GM18505 (cell line): ENCODE measurements at regions not wholly inside any gene's neighbourhood (a gene's known extent, or its start where the extent isn't known, plus 50 kb on each side); places are given as distances from the start of the nearest gene placed in this dataset.
A peak's percentile ranks its signal among the peaks of the same experiment; 100 is the strongest.
"Not testable (repeated sequence)": the region's sequence is repeated elsewhere in the genome, so short reads cannot be mapped to it uniquely, and the experiment has no call there.

Experiments
- ATAC-seq: cut with Tn5 transposase; IDR thresholded peaks from one replicate; pipeline ENCODE4 v1.9.1; 2021; ENCODE audit not compliant: unreplicated experiment
- POLR2A ChIP-seq: IDR thresholded peaks from 4 replicates; pipeline ENCODE4 v1.6.1; 2011; ENCODE audit warnings: borderline replicate concordance; ENCODE audit not compliant: insufficient read depth, insufficient read length; ENCODE audit errors: extremely low read depth

GRCh38 chr2:122322815-122323214, 567.4 kb downstream of the TSN start:
- TF ChIP-seq POLR2A = no peak
- ATAC-seq = no peak

DNA sequence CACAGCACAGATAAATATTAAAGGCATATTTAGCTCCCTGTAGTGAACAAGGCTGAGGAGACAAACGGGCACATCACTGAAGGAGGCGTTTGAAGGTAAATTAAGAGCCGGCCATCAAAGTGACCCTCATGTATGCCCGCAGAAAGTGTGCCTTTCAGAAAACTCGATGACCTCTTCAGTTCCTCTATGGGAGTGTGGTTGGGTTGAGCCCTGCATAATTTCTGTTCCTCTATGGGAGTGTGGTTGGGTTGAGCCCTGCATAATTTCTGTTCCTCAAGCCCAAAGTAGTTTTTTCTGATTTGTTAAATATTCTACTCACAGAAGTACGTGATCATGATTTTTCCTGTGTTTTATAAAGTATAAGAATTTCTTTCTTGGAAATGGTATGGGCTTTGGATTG, 568.5 kb downstream of the TSN start:
- ATAC-seq = no peak
- no peak for TF ChIP-seq POLR2A

GRCh38 chr2:122326471-122326870, 571.0 kb downstream of the TSN start:
- ATAC-seq = no peak
- TF ChIP-seq POLR2A = no peak

DNA sequence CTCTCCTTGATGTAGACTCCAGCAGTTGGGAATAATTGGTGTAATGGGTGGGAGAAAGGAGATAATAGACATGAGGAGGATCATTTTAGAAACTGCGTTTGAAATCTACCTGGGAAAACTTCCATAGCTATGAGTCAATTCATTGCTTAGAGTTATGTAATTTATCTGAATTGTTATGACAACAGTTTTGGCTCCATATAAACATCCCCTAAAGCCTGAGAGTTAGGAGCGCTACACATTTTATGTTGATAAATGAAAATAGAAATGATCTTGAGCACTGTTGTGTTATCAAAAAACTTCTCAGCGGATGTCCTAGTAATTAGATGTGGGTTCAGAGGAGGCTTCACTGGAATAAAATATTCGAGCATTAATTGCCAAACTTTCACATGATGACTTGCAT, 573.4 kb downstream of the TSN start:
- TF ChIP-seq POLR2A = no peak
- ATAC-seq = no peak

- no peak for TF ChIP-seq POLR2A
- no peak for ATAC-seq
Measured at GRCh38 chr2:122329278-122329677, 573.8 kb downstream of the TSN start.

GRCh38 chr2:122333932-122334331, 578.5 kb downstream of the TSN start:
- TF ChIP-seq POLR2A = no peak
- ATAC-seq = no peak

- ATAC-seq = no peak
- TF ChIP-seq POLR2A = no peak
Measured at GRCh38 chr2:122338000-122338399, 582.5 kb downstream of the TSN start.

- no peak for TF ChIP-seq POLR2A
- ATAC-seq = peak; percentile 98
Measured at GRCh38 chr2:122340246-122340645, 584.8 kb downstream of the TSN start.

DNA sequence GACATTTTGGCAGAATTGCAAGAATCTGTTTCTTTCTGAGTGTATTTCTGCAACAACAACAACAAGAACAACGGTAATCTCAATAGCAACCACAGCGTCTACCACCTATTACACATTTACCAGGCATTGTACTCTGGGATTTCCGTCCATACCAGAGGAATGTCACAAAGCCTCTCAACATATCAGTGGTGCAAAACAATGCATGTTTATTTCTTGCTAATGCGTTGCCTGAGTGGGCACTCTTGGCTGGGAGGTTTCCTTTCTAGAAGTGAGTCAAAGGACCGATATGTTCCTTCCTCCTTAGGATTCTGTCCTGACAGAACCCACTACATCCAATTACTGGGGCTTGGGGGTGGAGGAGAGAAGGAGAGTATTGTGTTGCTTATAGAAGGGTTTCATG, 585.6 kb downstream of the TSN start:
- no peak for ATAC-seq
- TF ChIP-seq POLR2A = no peak

- ATAC-seq = not testable (repeated sequence)
Measured at GRCh38 chr2:122352151-122352550, 596.7 kb downstream of the TSN start.

GRCh38 chr2:122357998-122358397, 602.5 kb downstream of the TSN start:
- no peak for TF ChIP-seq POLR2A
- no peak for ATAC-seq

- no peak for TF ChIP-seq POLR2A
- no peak for ATAC-seq
Measured at GRCh38 chr2:122358729-122359128, 603.3 kb downstream of the TSN start.

- no peak for TF ChIP-seq POLR2A
Measured at GRCh38 chr2:122363885-122364284, 608.4 kb downstream of the TSN start.

GRCh38 chr2:122366427-122366826, 611.0 kb downstream of the TSN start:
- no peak for ATAC-seq
- TF ChIP-seq POLR2A = no peak

More at GRCh38 chr2:122363885-122364284, 608.4 kb downstream of the TSN start:
- ATAC-seq = no peak

GRCh38 chr2:122366969-122367645, 611.7 kb downstream of the TSN start:
- ATAC-seq = no peak
- no peak for TF ChIP-seq POLR2A

DNA sequence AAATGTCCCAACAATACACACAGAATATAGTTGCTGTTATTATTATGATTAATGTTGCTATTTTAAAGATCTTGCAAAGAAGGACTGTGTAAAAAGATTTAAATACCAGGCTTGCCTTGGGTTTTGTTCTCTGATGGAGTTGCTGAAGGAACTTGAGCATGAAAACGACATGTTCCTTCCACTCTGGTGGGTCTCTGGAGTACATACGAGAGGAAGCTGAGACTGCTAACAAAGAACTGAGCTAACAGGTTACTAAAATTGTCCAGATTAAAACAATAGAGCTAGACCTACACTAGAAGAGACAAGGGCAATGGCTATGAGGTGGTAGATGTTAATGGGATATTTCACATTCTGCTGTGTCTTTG, 612.2 kb downstream of the TSN start:
- no peak for ATAC-seq
- TF ChIP-seq POLR2A = no peak

GRCh38 chr2:122368576-122369243, 613.3 kb downstream of the TSN start:
- no peak for TF ChIP-seq POLR2A
- ATAC-seq = no peak
